ENCODE measurements at regions not wholly inside any gene's neighbourhood (a gene's known extent, or its start where the extent isn't known, plus 50 kb on each side); places are given as distances from the start of the nearest gene placed in this dataset.
"Not testable (repeated sequence)": the region's sequence is repeated elsewhere in the genome, so short reads cannot be mapped to it uniquely, and the experiment has no call there.

DNA sequence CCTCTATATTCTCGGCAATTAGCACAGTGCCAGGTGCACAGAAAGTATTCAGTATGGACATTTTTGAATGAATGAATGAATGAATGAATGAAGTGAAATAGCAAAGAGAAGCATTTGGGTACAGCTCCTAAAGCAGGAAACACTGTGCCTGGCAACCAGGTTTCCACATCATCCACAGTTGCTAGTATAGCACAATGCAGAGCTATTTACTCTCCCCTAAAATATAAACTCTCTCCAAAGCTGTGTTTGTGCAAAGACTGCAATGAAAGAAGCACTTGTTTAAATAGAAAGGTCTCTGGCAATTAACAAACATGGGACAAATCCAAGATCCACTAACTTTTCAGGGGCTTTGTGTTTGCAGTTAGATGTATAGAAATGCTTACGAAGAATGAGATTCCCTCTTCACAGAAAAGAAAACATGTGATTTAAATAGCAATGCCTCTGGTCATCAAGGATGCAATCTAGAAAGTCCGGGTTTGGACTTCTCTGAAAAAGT, 103.0 kb upstream of the OPCML start:
- DNase-seq: no peak

DNA sequence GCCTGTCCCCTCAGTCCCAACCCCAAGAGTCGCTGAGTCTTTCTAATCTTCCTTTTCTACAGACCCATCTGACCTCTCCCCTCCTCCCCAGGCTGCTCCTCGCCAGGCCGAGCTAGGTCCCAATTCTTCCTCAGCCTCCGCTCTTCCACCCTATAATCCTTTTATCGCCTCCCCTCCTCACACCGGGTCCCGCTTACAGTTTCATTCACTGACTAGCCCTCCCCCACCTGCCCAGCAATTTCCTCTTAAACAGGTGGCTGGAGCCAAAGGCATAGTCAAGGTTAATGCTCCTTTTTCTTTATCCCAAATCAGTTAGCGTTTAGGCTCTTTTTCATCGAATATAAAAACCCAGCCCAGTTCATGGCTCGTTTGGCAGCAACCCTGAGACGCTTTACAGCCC, 96.1 kb upstream of the OPCML start:
- not testable (repeated sequence) for DNase-seq

DNA sequence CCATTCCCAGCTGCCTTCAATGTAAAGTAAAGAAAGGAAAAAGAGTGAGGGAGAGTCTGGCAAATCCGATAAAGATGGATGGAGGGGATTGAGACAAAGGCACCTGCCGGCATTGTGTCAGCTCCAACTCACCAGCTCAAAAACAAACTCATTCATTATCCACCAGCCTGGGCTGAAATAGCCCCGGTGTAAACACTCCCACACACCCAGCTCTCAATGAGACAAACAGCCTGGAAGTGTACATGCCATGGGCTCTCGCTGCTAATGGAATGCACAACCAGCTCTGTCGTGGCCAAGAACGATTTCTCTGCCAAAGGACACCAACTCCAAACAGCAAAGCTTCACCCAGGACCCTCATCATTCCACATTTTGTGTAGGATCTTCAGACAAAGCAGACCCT, 89.3 kb upstream of the OPCML start:
- no peak for DNase-seq

DNA sequence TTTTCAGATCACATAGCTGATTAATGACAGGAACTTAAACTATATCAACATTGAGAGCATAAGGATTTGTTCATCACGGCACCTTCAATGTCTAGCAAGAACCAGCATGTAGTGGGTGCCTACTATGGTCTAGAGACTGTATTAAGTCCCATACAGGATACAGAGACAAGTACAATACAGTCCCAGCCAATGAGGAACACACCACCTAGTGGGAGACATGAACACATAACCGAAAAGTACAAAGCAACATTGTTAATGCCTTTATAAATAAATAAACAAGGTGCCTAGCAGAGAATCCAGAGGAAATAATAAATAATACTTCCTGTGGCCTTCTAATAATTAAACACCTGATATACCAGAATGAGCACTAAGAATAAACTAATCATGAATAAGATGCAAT, 87.7 kb upstream of the OPCML start:
- peak; percentile 47 for DNase-seq

DNA sequence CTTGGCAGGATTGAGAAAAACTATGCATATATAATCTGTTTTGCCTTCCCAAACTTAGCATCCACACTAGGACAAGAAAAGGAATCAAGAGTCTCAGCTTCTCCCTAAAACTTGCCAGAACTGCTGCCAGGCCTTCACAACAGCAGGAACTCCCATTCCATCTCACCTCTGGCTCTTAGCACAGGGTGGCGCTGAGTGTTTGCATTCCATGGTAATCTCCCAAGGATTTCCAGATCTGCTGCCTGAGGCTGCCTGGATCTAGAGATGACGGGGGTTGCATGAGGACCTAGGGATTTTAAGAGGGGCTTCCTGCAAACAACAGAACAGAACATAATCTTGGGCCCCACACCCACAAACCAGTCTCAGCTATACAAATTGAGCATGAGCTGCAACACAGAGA, 87.1 kb upstream of the OPCML start:
- DNase-seq: no peak

DNA sequence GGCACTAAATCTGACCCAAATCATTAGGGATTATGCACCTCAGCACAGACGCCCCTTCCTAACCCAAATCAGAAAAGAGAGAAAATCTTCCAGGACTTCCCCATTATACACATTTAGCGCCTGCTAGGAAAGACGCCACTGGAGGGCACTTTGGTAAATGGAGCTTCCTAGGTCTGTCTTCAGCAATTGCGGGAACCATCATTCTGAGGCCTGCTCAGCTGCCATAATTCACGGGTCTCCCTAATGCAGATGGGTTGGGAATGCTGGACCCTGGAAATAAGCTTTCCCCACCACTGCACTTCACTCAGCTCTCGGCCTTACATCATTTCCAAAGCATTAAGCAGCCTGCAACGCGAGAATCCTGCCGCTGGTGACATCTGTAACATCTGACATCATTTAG, 86.2 kb upstream of the OPCML start:
- DNase-seq: no peak

DNA sequence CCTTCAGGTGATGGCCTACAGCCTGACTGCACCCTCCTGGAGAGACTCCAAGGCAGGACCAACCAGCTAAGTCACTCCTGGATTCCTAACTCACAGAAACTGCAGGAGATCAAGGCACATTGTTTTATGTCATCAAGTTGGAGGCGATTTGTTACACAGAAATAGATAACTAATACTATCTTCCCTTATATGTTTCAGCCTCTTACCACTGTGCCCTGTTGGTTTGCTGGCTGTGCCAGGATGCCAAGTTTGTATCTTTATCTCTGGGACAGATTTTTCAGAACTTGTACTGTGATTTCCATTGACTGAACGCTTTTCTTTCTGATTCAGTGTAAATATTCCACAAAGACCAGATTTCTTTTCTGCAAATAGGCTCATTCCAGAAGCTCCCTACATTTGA, 76.2 kb upstream of the OPCML start:
- no peak for DNase-seq

DNA sequence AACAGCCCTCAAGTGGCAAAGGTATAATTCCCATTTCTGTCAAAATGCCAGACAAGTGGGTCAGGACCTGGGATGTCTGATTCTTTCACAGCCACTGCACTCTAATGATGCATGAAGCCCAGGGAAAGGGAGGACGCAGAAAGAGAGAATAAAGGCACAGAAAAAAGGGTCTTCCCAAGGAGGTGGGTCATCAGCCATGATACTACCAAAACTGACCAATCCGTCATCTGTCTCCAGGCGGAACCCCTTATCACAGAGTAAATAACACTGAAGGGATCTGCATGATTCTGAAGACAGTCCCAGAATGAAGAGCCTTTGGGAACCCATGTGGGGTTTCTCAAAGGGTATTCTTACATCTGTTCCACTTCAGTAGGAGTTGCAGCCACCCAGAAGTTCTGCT, 73.8 kb upstream of the OPCML start:
- DNase-seq: no peak

DNA sequence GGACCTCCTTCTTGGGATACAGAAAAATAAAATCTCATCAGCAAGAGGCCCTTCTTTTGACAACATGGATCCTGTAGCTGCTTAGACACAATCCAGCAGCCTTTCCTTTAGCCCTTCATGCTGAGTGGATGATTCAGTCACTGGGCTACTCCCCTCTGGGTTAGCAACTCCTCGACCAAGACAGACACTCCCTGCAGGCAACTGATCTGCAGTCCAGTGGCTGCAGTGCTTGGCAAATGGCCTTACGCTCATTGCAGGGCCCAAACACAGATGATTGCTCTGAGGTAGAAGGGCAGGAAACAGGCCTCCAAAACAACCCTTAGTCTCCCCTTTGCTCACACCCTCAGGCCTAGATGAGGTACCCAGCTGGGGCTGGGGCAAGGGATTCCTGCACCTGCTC, 73.2 kb upstream of the OPCML start:
- no peak for DNase-seq

DNA sequence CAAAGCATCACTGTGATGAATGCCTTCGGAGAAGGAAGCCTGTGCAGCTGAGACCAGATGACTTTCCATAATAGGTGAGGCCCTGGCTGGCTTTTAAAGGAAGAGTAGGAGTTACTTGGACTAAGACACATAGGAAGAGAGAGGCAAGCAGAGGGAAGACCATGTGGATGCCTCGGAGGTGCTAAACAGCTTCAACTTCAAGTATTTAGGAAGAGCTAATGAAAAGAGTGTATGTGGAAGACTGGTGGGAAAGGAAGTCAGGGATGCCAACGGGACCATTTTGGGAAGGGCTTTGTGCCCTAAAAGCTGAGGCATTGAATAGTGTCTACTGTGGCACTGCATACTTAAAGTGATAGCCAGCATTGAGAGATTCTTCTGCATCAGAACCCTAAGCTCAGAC, 69.3 kb upstream of the OPCML start:
- no peak for DNase-seq

DNA sequence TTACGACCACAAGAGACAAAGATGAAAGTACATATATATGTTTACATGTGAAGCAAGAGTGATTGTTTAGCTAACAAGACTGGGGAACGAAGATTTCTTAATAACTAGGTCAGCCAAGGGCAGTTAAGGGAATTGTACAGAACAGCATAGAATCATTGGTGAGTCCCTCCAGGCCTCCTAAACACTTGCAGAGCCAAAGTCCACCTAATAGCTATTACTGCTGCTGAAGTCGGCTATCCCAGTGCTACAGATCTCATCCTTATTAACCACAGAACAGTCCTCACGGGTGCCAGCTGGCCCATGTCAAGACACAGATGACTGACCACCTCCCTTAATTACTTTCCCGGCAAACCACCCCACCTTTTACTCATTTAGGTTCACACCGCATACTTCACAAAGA, 68.5 kb upstream of the OPCML start:
- DNase-seq: no peak

DNA sequence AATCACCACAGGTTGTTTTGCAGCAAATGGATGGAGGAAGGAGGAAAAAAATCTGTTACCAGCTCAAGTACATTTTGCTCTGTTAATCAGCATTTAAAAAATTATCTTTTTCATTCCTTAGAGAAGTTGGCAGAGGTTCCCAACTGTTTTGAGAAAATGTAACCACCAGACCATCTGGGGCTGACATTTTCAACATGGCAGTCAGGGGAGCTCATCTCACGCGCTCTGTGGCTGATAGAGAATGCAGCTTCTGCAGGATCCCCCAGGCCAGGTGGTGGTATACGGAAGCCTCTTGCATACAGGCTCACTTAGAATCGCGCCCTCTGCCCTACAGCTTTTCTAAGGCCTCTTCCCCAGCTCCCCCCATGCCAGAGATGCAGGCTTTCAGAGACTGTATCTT, 68.0 kb upstream of the OPCML start:
- no peak for DNase-seq

DNA sequence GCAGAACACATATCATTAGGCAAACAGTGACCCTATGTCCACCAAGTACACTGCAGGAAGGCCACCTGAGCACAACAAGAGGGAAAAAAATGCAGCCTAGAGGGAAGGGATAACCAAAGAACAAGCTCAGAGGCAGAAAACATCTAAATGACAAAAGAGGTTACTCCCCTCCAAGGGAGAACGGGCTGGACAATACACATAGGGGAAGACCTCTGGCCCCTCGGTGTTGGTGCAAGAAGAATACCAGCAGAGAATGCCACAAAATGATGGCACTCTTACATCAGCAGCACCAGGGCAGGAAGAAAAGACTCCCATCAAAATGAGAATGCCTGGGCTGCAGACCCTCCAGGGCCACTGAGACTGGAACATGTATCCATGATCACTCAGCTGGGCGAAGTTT, 66.6 kb upstream of the OPCML start:
- DNase-seq: no peak

DNA sequence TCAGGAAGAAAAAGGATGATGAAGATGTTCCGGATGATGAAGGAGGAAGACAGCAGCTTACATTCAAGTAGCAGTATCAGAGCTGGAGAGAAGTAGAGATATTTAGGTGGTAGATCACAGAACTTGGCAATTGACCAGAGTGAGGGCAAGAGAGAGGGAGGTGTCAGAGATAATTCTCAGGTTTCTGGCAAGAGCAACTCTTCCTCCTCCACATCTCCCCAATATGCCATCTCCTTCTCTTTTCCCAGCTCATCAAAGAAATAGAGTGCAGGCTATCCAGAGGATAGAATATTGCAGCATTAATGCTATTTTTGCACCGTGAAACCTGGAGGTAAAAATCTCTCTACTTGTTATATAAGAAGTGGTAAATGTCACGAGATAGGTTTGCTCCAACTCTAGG, 64.9 kb upstream of the OPCML start:
- no peak for DNase-seq

DNA sequence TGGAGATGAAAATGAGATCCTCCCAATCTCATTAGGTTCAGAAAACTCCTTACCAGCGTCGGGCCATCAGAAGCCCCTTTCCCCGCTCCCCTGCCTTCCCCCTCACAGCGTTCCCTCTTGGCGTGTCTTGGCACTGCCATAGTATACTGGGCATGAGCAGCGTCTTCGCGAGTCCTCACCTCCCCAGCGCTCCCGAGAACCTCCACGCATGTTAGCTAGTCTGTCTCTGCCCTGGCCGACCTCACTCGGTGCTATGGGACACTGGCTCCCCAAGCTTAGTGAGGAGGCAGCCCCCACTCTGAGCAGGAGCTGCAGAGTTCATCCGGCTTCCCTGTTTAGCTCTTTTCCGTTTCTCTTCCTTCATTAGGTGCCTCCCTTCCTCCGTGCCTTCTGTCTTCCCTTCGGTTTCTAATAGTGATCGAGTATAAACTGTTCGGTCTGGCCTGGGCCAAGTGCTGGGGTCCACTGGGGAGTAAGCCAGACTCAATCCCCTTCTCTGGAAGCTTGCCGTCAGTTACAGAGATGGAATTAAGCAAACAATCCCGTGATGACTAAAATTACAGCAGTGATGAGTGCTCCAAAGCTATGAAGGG, 63.8 kb upstream of the OPCML start:
- DNase-seq: no peak

DNA sequence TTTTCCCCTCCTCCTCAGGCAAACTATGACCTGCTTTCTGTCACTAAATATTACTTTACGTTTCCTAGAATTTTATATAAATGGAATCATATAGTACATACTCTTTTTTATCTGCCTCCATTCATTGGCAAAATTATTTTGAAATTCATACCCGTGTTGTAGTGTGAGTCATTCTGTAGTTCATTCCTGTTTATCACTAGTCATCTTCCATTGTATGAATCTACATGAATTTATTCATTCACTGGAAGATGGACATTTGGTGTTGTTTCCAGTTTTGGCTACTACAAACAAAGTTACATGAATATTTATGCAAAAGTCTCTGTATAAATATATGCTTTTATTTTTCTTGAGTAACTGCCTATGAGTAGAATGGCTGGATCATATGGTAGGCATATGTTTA, 60.7 kb upstream of the OPCML start:
- no peak for DNase-seq

DNA sequence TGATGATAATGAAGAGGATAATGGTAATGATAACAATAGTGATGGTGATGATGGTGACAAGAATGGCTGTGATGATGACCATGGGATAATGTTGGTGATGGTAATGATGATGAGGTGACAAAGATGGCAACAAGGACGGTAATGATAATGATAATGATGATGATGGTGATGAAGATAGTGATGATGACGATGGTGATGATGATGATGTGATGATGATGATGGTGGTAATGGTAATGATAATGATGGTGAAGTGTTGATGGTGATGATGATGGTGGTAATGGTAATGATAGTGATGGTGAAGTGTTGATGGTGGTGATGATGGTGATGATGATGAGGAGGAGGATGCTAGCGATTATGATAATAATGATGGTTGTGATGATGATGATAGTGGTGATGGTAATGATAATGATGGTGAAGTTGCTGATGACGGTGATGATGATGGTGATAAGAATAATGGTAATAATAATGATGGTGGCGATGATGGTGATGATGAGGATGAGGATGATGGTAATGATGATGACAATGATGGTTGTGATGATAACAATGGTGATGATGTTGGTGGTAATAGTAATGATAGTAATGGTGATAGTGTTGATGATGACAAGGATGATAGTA, 54.7 kb upstream of the OPCML start:
- DNase-seq: no peak

DNA sequence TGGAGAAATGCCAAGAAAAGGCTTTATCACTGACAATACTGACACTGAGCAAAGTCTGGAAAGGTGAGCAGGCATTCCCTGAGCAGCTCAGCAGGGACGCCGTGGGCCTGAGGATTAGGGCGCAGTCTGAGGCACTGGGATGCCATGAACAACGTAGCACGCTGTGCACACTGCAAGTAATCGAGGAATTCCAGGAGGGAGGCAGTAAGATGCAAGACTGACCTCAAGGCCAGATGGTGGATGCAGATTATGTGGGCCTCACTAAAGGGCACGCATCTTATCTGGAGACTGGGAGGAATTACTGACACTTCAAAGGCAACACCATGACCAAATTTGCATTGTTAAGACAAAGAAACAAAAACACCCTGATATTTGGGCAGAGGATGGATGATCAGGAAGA, 50.4 kb upstream of the OPCML start:
- no peak for DNase-seq

DNA sequence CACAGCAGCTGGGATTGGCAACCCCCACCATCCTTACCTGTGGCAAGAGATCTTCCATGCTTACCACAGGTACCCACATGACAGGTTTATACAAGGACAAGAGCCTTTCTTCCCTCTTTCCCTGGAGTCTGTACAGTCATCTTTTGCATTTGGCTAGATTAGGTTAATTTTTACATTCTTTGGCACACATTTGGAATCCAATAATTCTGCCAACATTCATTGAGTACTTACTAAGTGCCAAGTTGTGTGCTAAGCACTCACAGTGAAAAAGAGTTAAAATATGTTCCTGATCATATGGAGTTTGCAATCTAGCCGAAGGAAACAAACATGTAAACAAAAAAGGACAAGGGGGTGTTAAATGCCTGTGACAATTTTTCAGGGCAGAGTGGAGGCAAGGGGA, 50.0 kb upstream of the OPCML start:
- DNase-seq: no peak
